ENCODE measurements at regions not wholly inside any gene's neighbourhood (a gene's known extent, or its start where the extent isn't known, plus 50 kb on each side); places are given as distances from the start of the nearest gene placed in this dataset.
"Not testable (repeated sequence)": the region's sequence is repeated elsewhere in the genome, so short reads cannot be mapped to it uniquely, and the experiment has no call there.

GRCh38 chr6:130494729-130495128 is 128.9 kb downstream of the TMEM200A start:
- Histone ChIP-seq H3K36me3 (no peaks in the 10 kb centered on the region), H3K9me3 (no peaks in the 10 kb centered on the region), H3K4me1 (no peaks in the 10 kb centered on the region), H3K4me3 (ENCODE audit: low read depth, low read length) (no peak overlapping the region), H3K27me3 (no peaks in the 10 kb centered on the region)
- no peak for DNase-seq
- TF ChIP-seq CTCF (IDR thresholded peaks at IDR 0.05; ENCODE audit: low read depth, low read length) = no peak

- Histone ChIP-seq H3K4me1 (no peaks in the 10 kb centered on the region), H3K36me3 (no peaks in the 10 kb centered on the region), H3K4me3 (ENCODE audit: low read depth, low read length) (no peak overlapping the region), H3K27me3 (no peaks in the 10 kb centered on the region), H3K9me3 (no peaks in the 10 kb centered on the region)
- TF ChIP-seq CTCF (IDR thresholded peaks at IDR 0.05; ENCODE audit: low read depth, low read length) = no peak
- no peak for DNase-seq
These were observed 134.9 kb downstream of the TMEM200A start for GRCh38 chr6:130500693-130501092.

- no peak for TF ChIP-seq CTCF (IDR thresholded peaks at IDR 0.05; ENCODE audit: low read depth, low read length)
- no peak for DNase-seq
These were observed 137.3 kb downstream of the TMEM200A start for GRCh38 chr6:130503146-130503545.

GRCh38 chr6:130505808-130506598 is 140.2 kb downstream of the TMEM200A start:
- H3K27me3 ChIP-seq = no peaks in the 10 kb centered on the region
- no peak for DNase-seq
- no peaks in the 10 kb centered on the region for H3K36me3 ChIP-seq
- H3K9me3 ChIP-seq = no peaks in the 10 kb centered on the region
- no peak overlapping the region for H3K4me3 ChIP-seq (ENCODE audit: low read depth, low read length)
- no peak for TF ChIP-seq CTCF (IDR thresholded peaks at IDR 0.05; ENCODE audit: low read depth, low read length)
- H3K4me1 ChIP-seq = no peaks in the 10 kb centered on the region

More at GRCh38 chr6:130503146-130503545, 137.3 kb downstream of the TMEM200A start:
- Histone ChIP-seq H3K27me3 (no peaks in the 10 kb centered on the region), H3K4me3 (ENCODE audit: low read depth, low read length) (no peak overlapping the region), H3K9me3 (no peaks in the 10 kb centered on the region), H3K4me1 (no peaks in the 10 kb centered on the region), H3K36me3 (no peaks in the 10 kb centered on the region)

GRCh38 chr6:130507005-130507665 is 141.3 kb downstream of the TMEM200A start:
- not testable (repeated sequence) for H3K27me3 ChIP-seq; DNase-seq; H3K36me3 ChIP-seq; H3K9me3 ChIP-seq; H3K4me3 ChIP-seq (ENCODE audit: low read depth, low read length); H3K4me1 ChIP-seq

- Histone ChIP-seq H3K4me1 (no peaks in the 10 kb centered on the region), H3K4me3 (ENCODE audit: low read depth, low read length) (no peak overlapping the region), H3K9me3 (no peaks in the 10 kb centered on the region), H3K36me3 (no peaks in the 10 kb centered on the region), H3K27me3 (no peaks in the 10 kb centered on the region)
- DNase-seq = no peak
- no peak for TF ChIP-seq CTCF (IDR thresholded peaks at IDR 0.05; ENCODE audit: low read depth, low read length)
These were observed 141.8 kb downstream of the TMEM200A start for GRCh38 chr6:130507666-130508028.
